ENCODE measurements at regions not wholly inside any gene's neighbourhood (a gene's known extent, or its start where the extent isn't known, plus 50 kb on each side); places are given as distances from the start of the nearest gene placed in this dataset.
A peak's percentile ranks its signal among the peaks of the same experiment; 100 is the strongest.
"Not testable (repeated sequence)": the region's sequence is repeated elsewhere in the genome, so short reads cannot be mapped to it uniquely, and the experiment has no call there.

- DNase-seq (ENCODE audit: low read depth in 2 of 2): not testable (repeated sequence)
Measured at GRCh38 chr3:130151555-130151954, 69.9 kb downstream of the ALG1L2 start.

GRCh38 chr3:130153247-130153646 is 71.6 kb downstream of the ALG1L2 start:
- not testable (repeated sequence) for DNase-seq (ENCODE audit: low read depth in 2 of 2)

GRCh38 chr3:130155464-130155863 is 73.8 kb downstream of the ALG1L2 start:
- not testable (repeated sequence) for DNase-seq (ENCODE audit: low read depth in 2 of 2)

GRCh38 chr3:130166856-130167255 is 85.2 kb downstream of the ALG1L2 start:
- DNase-seq (ENCODE audit: low read depth in 2 of 2): not testable (repeated sequence)

- DNase-seq (ENCODE audit: low read depth in 2 of 2): not testable (repeated sequence)
Measured at GRCh38 chr3:130175195-130175594, 93.6 kb downstream of the ALG1L2 start.

- DNase-seq (ENCODE audit: low read depth in 2 of 2): not testable (repeated sequence)
Measured at GRCh38 chr3:130176476-130177256, 95.0 kb downstream of the ALG1L2 start.

GRCh38 chr3:130178835-130179234 is 97.2 kb downstream of the ALG1L2 start:
- not testable (repeated sequence) for DNase-seq (ENCODE audit: low read depth in 2 of 2)

GRCh38 chr3:130179353-130179970 is 97.8 kb downstream of the ALG1L2 start:
- peak in 1 of 2 donors; percentile 6 for DNase-seq (ENCODE audit: low read depth in 2 of 2)

GRCh38 chr3:130182475-130182874 is 100.8 kb downstream of the ALG1L2 start:
- DNase-seq (ENCODE audit: low read depth in 2 of 2): not testable (repeated sequence)

GRCh38 chr3:130183689-130184088 is 102.1 kb downstream of the ALG1L2 start:
- not testable (repeated sequence) for DNase-seq (ENCODE audit: low read depth in 2 of 2)

GRCh38 chr3:130184152-130185024 is 102.8 kb downstream of the ALG1L2 start:
- not testable (repeated sequence) for DNase-seq (ENCODE audit: low read depth in 2 of 2)

GRCh38 chr3:130201272-130201671 is 119.6 kb downstream of the ALG1L2 start:
- not testable (repeated sequence) for DNase-seq (ENCODE audit: low read depth in 2 of 2)

GRCh38 chr3:130203633-130204032 is 122.0 kb downstream of the ALG1L2 start:
- DNase-seq (ENCODE audit: low read depth in 2 of 2): not testable (repeated sequence)

GRCh38 chr3:130227540-130227939 is 117.9 kb upstream of the COL6A5 start:
- no peak for DNase-seq (ENCODE audit: low read depth in 2 of 2)

- DNase-seq (ENCODE audit: low read depth in 2 of 2): no peak
Measured at GRCh38 chr3:130242850-130243569, 102.5 kb upstream of the COL6A5 start.

GRCh38 chr3:130243808-130244207 is 101.7 kb upstream of the COL6A5 start:
- no peak for DNase-seq (ENCODE audit: low read depth in 2 of 2)

- DNase-seq (ENCODE audit: low read depth in 2 of 2): no peak
Measured at GRCh38 chr3:130250982-130251381, 94.5 kb upstream of the COL6A5 start.

GRCh38 chr3:130255442-130255841 is 90.0 kb upstream of the COL6A5 start:
- DNase-seq (ENCODE audit: low read depth in 2 of 2): no peak

GRCh38 chr3:130256821-130257340 is 88.6 kb upstream of the COL6A5 start:
- DNase-seq (ENCODE audit: low read depth in 2 of 2): no peak

- DNase-seq (ENCODE audit: low read depth in 2 of 2): no peak
Measured at GRCh38 chr3:130258532-130258952, 86.9 kb upstream of the COL6A5 start.

All from activated CD8-positive, alpha-beta memory T cell treated with anti-CD3 and anti-CD28 coated beads for 4 hours (primary cell).